ENCODE measurements at regions not wholly inside any gene's neighbourhood (a gene's known extent, or its start where the extent isn't known, plus 50 kb on each side); places are given as distances from the start of the nearest gene placed in this dataset.

GRCh38 chr16:65497571-65497970, 375.7 kb upstream of the CDH11 start:
- Mint-ChIP-seq H3K9me3 (peaks cover 0 to 21% (median 5%) of the 10 kb centered on the region in 11 donors), H3K27ac (no peak overlapping the region), H3K36me3 (peaks cover 0 to 4% (median 0%) of the 10 kb centered on the region in 5 donors), H3K4me3 (no peak overlapping the region), H3K4me1 (no peaks in the 10 kb centered on the region), H3K27me3 (no peaks in the 10 kb centered on the region)
- no peak overlapping the region for H3K27ac ChIP-seq (ENCODE audit: low read depth, low read length)
- H3K4me1 ChIP-seq (ENCODE audit: control insufficient read depth in 2 of 2, insufficient read depth in 2 of 2, low read length in 2 of 2) = no peaks in the 10 kb centered on the region
- no peak overlapping the region for H3K4me3 ChIP-seq (ENCODE audit: low read length)
- no peaks in the 10 kb centered on the region for H3K9me3 ChIP-seq (ENCODE audit: control insufficient read depth in 2 of 3, low read length in 3 of 3)
- ChIA-PET CTCF (no interaction called here), POLR2A (no interaction called here)
- intact Hi-C loops (cut with micrococcal nuclease) = no loop called here
- no peak for ATAC-seq
- no peak for DNase-seq
- H3K27me3 ChIP-seq (ENCODE audit: control insufficient read depth in 2 of 2, insufficient read depth in 2 of 2, low read length in 2 of 2) = no peaks in the 10 kb centered on the region
- no peaks in the 10 kb centered on the region for H3K36me3 ChIP-seq (ENCODE audit: control insufficient read depth in 2 of 3, insufficient read depth in 3 of 3, low read length in 3 of 3)

- no peaks in the 10 kb centered on the region for H3K4me1 Mint-ChIP-seq
- CTCF ChIA-PET = no interaction called here
- H3K27me3 Mint-ChIP-seq = peaks cover 0 to 4% (median 0%) of the 10 kb centered on the region in 5 donors
- H3K4me3 ChIP-seq (ENCODE audit: low read length) = no peak overlapping the region
- H3K4me3 Mint-ChIP-seq = no peak overlapping the region
- peaks cover 0 to 17% (median 4%) of the 10 kb centered on the region in 11 donors for H3K9me3 Mint-ChIP-seq
- H3K9me3 ChIP-seq (ENCODE audit: control insufficient read depth in 2 of 3, low read length in 3 of 3) = no peaks in the 10 kb centered on the region
- H3K4me1 ChIP-seq (ENCODE audit: control insufficient read depth in 2 of 2, insufficient read depth in 2 of 2, low read length in 2 of 2) = no peaks in the 10 kb centered on the region
- POLR2A ChIA-PET = no interaction called here
- DNase-seq (no peak), ATAC-seq (no peak)
- intact Hi-C loops (cut with micrococcal nuclease) = no loop called here
- H3K27ac Mint-ChIP-seq = no peak overlapping the region
- no peaks in the 10 kb centered on the region for H3K36me3 Mint-ChIP-seq
- no peaks in the 10 kb centered on the region for H3K27me3 ChIP-seq (ENCODE audit: control insufficient read depth in 2 of 2, insufficient read depth in 2 of 2, low read length in 2 of 2)
- no peaks in the 10 kb centered on the region for H3K36me3 ChIP-seq (ENCODE audit: control insufficient read depth in 2 of 3, insufficient read depth in 3 of 3, low read length in 3 of 3)
- H3K27ac ChIP-seq (ENCODE audit: low read depth, low read length) = no peak overlapping the region
Observed at GRCh38 chr16:65495106-65495505, 373.2 kb upstream of the CDH11 start.

GRCh38 chr16:65494609-65495008, 372.7 kb upstream of the CDH11 start:
- Mint-ChIP-seq H3K4me1 (no peaks in the 10 kb centered on the region), H3K27ac (no peak overlapping the region), H3K4me3 (no peak overlapping the region), H3K27me3 (peaks cover 0 to 4% (median 0%) of the 10 kb centered on the region in 5 donors), H3K36me3 (no peaks in the 10 kb centered on the region), H3K9me3 (peaks cover 0 to 15% (median 4%) of the 10 kb centered on the region in 11 donors)
- intact Hi-C loops (cut with micrococcal nuclease) = no loop called here
- no peaks in the 10 kb centered on the region for H3K27me3 ChIP-seq (ENCODE audit: control insufficient read depth in 2 of 2, insufficient read depth in 2 of 2, low read length in 2 of 2)
- ATAC-seq (no peak), DNase-seq (no peak)
- no peak overlapping the region for H3K4me3 ChIP-seq (ENCODE audit: low read length)
- ChIA-PET CTCF (no interaction called here), POLR2A (no interaction called here)
- no peaks in the 10 kb centered on the region for H3K4me1 ChIP-seq (ENCODE audit: control insufficient read depth in 2 of 2, insufficient read depth in 2 of 2, low read length in 2 of 2)
- no peaks in the 10 kb centered on the region for H3K9me3 ChIP-seq (ENCODE audit: control insufficient read depth in 2 of 3, low read length in 3 of 3)
- no peak overlapping the region for H3K27ac ChIP-seq (ENCODE audit: low read depth, low read length)
- no peaks in the 10 kb centered on the region for H3K36me3 ChIP-seq (ENCODE audit: control insufficient read depth in 2 of 3, insufficient read depth in 3 of 3, low read length in 3 of 3)

GRCh38 chr16:65494080-65494479, 372.2 kb upstream of the CDH11 start:
- no peak overlapping the region for H3K27ac ChIP-seq (ENCODE audit: low read depth, low read length)
- Mint-ChIP-seq H3K27me3 (peaks cover 0 to 4% (median 0%) of the 10 kb centered on the region in 5 donors), H3K9me3 (peaks cover 0 to 15% (median 4%) of the 10 kb centered on the region in 11 donors), H3K4me3 (no peak overlapping the region), H3K36me3 (no peaks in the 10 kb centered on the region), H3K27ac (no peak overlapping the region), H3K4me1 (no peaks in the 10 kb centered on the region)
- no peaks in the 10 kb centered on the region for H3K36me3 ChIP-seq (ENCODE audit: control insufficient read depth in 2 of 3, insufficient read depth in 3 of 3, low read length in 3 of 3)
- POLR2A ChIA-PET = no interaction called here
- no peak for ATAC-seq
- H3K27me3 ChIP-seq (ENCODE audit: control insufficient read depth in 2 of 2, insufficient read depth in 2 of 2, low read length in 2 of 2) = no peaks in the 10 kb centered on the region
- no peaks in the 10 kb centered on the region for H3K9me3 ChIP-seq (ENCODE audit: control insufficient read depth in 2 of 3, low read length in 3 of 3)
- DNase-seq = no peak
- CTCF ChIA-PET = no interaction called here
- intact Hi-C loops (cut with micrococcal nuclease) = no loop called here
- no peak overlapping the region for H3K4me3 ChIP-seq (ENCODE audit: low read length)
- H3K4me1 ChIP-seq (ENCODE audit: control insufficient read depth in 2 of 2, insufficient read depth in 2 of 2, low read length in 2 of 2) = no peaks in the 10 kb centered on the region

GRCh38 chr16:65490286-65490685, 368.4 kb upstream of the CDH11 start:
- intact Hi-C loops (cut with micrococcal nuclease) = no loop called here
- Histone ChIP-seq H3K4me1 (ENCODE audit: control insufficient read depth in 2 of 2, insufficient read depth in 2 of 2, low read length in 2 of 2) (no peaks in the 10 kb centered on the region), H3K4me3 (ENCODE audit: low read length) (no peak overlapping the region), H3K9me3 (ENCODE audit: control insufficient read depth in 2 of 3, low read length in 3 of 3) (no peaks in the 10 kb centered on the region), H3K36me3 (ENCODE audit: control insufficient read depth in 2 of 3, insufficient read depth in 3 of 3, low read length in 3 of 3) (no peaks in the 10 kb centered on the region), H3K27me3 (ENCODE audit: control insufficient read depth in 2 of 2, insufficient read depth in 2 of 2, low read length in 2 of 2) (no peaks in the 10 kb centered on the region), H3K27ac (ENCODE audit: low read depth, low read length) (no peak overlapping the region)
- H3K27me3 Mint-ChIP-seq = peaks cover 0 to 4% (median 0%) of the 10 kb centered on the region in 5 donors
- H3K36me3 Mint-ChIP-seq = no peaks in the 10 kb centered on the region
- H3K4me1 Mint-ChIP-seq = no peaks in the 10 kb centered on the region
- no peak for ATAC-seq
- H3K4me3 Mint-ChIP-seq = no peak overlapping the region
- POLR2A ChIA-PET = no interaction called here
- no peak overlapping the region for H3K27ac Mint-ChIP-seq
- peaks cover 0 to 14% (median 3%) of the 10 kb centered on the region in 11 donors for H3K9me3 Mint-ChIP-seq
- DNase-seq = no peak
- CTCF ChIA-PET = no interaction called here

GRCh38 chr16:65489531-65490023, 367.7 kb upstream of the CDH11 start:
- peaks cover 0 to 4% (median 0%) of the 10 kb centered on the region in 5 donors for H3K27me3 Mint-ChIP-seq
- no peaks in the 10 kb centered on the region for H3K4me1 Mint-ChIP-seq
- no peaks in the 10 kb centered on the region for H3K4me1 ChIP-seq (ENCODE audit: control insufficient read depth in 2 of 2, insufficient read depth in 2 of 2, low read length in 2 of 2)
- H3K9me3 ChIP-seq (ENCODE audit: control insufficient read depth in 2 of 3, low read length in 3 of 3) = no peaks in the 10 kb centered on the region
- intact Hi-C loops (cut with micrococcal nuclease) = no loop called here
- no peak overlapping the region for H3K4me3 ChIP-seq (ENCODE audit: low read length)
- no peak overlapping the region for H3K4me3 Mint-ChIP-seq
- ChIA-PET POLR2A (no interaction called here), CTCF (no interaction called here)
- H3K27ac ChIP-seq (ENCODE audit: low read depth, low read length) = no peak overlapping the region
- H3K27me3 ChIP-seq (ENCODE audit: control insufficient read depth in 2 of 2, insufficient read depth in 2 of 2, low read length in 2 of 2) = no peaks in the 10 kb centered on the region
- H3K9me3 Mint-ChIP-seq = peaks cover 0 to 14% (median 4%) of the 10 kb centered on the region in 11 donors
- ATAC-seq (no peak), DNase-seq (no peak)
- H3K36me3 Mint-ChIP-seq = no peaks in the 10 kb centered on the region
- H3K36me3 ChIP-seq (ENCODE audit: control insufficient read depth in 2 of 3, insufficient read depth in 3 of 3, low read length in 3 of 3) = no peaks in the 10 kb centered on the region
- H3K27ac Mint-ChIP-seq = no peak overlapping the region

GRCh38 chr16:65487231-65487630, 365.4 kb upstream of the CDH11 start:
- H3K27me3 ChIP-seq (ENCODE audit: control insufficient read depth in 2 of 2, insufficient read depth in 2 of 2, low read length in 2 of 2) = no peaks in the 10 kb centered on the region
- H3K4me1 ChIP-seq (ENCODE audit: control insufficient read depth in 2 of 2, insufficient read depth in 2 of 2, low read length in 2 of 2) = no peaks in the 10 kb centered on the region
- POLR2A ChIA-PET = no interaction called here
- H3K9me3 Mint-ChIP-seq = peaks cover 0 to 14% (median 3%) of the 10 kb centered on the region in 11 donors
- no peak overlapping the region for H3K27ac Mint-ChIP-seq
- intact Hi-C loops (cut with micrococcal nuclease) = no loop called here
- ATAC-seq (no peak), DNase-seq (no peak)
- no peaks in the 10 kb centered on the region for H3K36me3 ChIP-seq (ENCODE audit: control insufficient read depth in 2 of 3, insufficient read depth in 3 of 3, low read length in 3 of 3)
- no peaks in the 10 kb centered on the region for H3K4me1 Mint-ChIP-seq
- no peak overlapping the region for H3K27ac ChIP-seq (ENCODE audit: low read depth, low read length)
- no peak overlapping the region for H3K4me3 Mint-ChIP-seq
- H3K9me3 ChIP-seq (ENCODE audit: control insufficient read depth in 2 of 3, low read length in 3 of 3) = no peaks in the 10 kb centered on the region
- H3K4me3 ChIP-seq (ENCODE audit: low read length) = no peak overlapping the region
- H3K36me3 Mint-ChIP-seq = no peaks in the 10 kb centered on the region
- CTCF ChIA-PET = no interaction called here
- peaks cover 0 to 4% (median 0%) of the 10 kb centered on the region in 5 donors for H3K27me3 Mint-ChIP-seq

All from naive thymus-derived CD4-positive, alpha-beta T cell (primary cell).